ENCODE measurements at regions not wholly inside any gene's neighbourhood (a gene's known extent, or its start where the extent isn't known, plus 50 kb on each side); places are given as distances from the start of the nearest gene placed in this dataset.

DNA sequence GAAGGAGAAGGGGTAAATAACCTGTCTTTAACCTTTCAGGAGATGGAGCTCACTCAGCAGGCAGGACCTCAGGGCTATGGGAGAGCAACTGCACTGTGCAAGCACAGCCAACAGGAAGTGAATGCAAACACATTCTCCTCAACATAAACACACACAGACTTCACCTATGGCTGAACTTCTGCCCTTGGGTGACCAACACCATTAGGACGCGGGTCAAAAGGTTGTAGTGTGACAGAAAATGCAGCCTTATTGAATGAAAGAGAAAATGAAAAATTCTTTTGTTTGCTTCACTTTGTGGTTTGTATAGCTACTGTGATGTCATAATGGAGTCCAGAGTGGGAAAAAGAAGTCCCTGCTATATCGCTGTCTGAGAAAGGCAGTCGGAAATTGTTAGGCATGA lies 323.0 kb downstream of the NDFIP2 start:
- H2AFZ ChIP-seq (ENCODE audit: low read depth, low read length, poor library complexity, severe bottlenecking): no peak overlapping the region
- H4K20me1 ChIP-seq (ENCODE audit: insufficient read depth): no peaks in the 10 kb centered on the region
- no peaks in the 10 kb centered on the region for H3K4me1 ChIP-seq (ENCODE audit: control insufficient read depth in 1 of 2, insufficient read depth in 2 of 2, low read length in 2 of 2)
- H3K9me2 ChIP-seq (ENCODE audit: insufficient read depth): no peaks in the 10 kb centered on the region
- H3K27ac ChIP-seq (ENCODE audit: low read depth, low read length): no peak overlapping the region
- no peak overlapping the region for H3K4me2 ChIP-seq (ENCODE audit: low read length)
- H3K79me2 ChIP-seq (ENCODE audit: insufficient read depth, low read length): no peaks in the 10 kb centered on the region
- intact Hi-C loops (cut with micrococcal nuclease): no loop called here
- POLR2A ChIA-PET: no interaction called here
- H3K9me3 ChIP-seq (ENCODE audit: control insufficient read depth in 1 of 2, insufficient read depth in 1 of 2, low read depth in 1 of 2, low read length in 2 of 2): no peaks in the 10 kb centered on the region; a peak in 1 of 4 replicates
- no peak for ATAC-seq
- no peak overlapping the region for H3K9ac ChIP-seq (ENCODE audit: low read length)
- TF ChIP-seq SP1 (IDR thresholded peaks at IDR 0.05; ENCODE audit: low read depth) (no peak), JUND (IDR thresholded peaks at IDR 0.05) (no peak), EZH2 (IDR thresholded peaks at IDR 0.05) (no peak), EZH2phosphoT487 (IDR thresholded peaks at IDR 0.05; ENCODE audit: borderline replicate concordance) (no peak), FOSL1 (IDR thresholded peaks at IDR 0.05; ENCODE audit: low read depth) (no peak), POLR2A (IDR thresholded peaks at IDR 0.05; ENCODE audit: borderline replicate concordance, extremely low read depth, insufficient read depth, insufficient read length) (no peak), SRF (IDR thresholded peaks at IDR 0.05; ENCODE audit: low read depth) (no peak), CBX3 (IDR thresholded peaks at IDR 0.05; ENCODE audit: low read depth) (no peak), YY1 (IDR thresholded peaks at IDR 0.05; ENCODE audit: extremely low read depth, insufficient replicate concordance, low read depth, low read length) (no peak), RAD21 (IDR thresholded peaks at IDR 0.05; ENCODE audit: low read depth) (no peak), ELF1 (IDR thresholded peaks at IDR 0.05; ENCODE audit: borderline replicate concordance, low read depth) (no peak)
- TF ChIP-seq, protein P1, sequence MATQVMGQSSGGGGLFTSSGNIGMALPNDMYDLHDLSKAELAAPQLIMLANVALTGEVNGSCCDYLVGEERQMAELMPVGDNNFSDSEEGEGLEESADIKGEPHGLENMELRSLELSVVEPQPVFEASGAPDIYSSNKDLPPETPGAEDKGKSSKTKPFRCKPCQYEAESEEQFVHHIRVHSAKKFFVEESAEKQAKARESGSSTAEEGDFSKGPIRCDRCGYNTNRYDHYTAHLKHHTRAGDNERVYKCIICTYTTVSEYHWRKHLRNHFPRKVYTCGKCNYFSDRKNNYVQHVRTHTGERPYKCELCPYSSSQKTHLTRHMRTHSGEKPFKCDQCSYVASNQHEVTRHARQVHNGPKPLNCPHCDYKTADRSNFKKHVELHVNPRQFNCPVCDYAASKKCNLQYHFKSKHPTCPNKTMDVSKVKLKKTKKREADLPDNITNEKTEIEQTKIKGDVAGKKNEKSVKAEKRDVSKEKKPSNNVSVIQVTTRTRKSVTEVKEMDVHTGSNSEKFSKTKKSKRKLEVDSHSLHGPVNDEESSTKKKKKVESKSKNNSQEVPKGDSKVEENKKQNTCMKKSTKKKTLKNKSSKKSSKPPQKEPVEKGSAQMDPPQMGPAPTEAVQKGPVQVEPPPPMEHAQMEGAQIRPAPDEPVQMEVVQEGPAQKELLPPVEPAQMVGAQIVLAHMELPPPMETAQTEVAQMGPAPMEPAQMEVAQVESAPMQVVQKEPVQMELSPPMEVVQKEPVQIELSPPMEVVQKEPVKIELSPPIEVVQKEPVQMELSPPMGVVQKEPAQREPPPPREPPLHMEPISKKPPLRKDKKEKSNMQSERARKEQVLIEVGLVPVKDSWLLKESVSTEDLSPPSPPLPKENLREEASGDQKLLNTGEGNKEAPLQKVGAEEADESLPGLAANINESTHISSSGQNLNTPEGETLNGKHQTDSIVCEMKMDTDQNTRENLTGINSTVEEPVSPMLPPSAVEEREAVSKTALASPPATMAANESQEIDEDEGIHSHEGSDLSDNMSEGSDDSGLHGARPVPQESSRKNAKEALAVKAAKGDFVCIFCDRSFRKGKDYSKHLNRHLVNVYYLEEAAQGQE (IDR thresholded peaks at IDR 0.05; ENCODE audit: low read depth): no peak
- H3K27me3 ChIP-seq (ENCODE audit: insufficient read depth, low read length): no peaks in the 10 kb centered on the region
- BruUV-seq (replicated peaks): no TSS peak
- no peaks in the 10 kb centered on the region for H3K36me3 ChIP-seq (ENCODE audit: control insufficient read depth in 1 of 2, insufficient read depth in 2 of 2, low read length in 2 of 2)
- RAD21 ChIA-PET (ENCODE audit: low non-redundant PET in 1 of 2, low total read pairs in 2 of 2, uncharacterized antibody in 2 of 2, unreplicated experiment in 2 of 2): no interaction called here
- no peak for DNase-seq (ENCODE audit: low read depth, low spot score)
- H3K4me3 ChIP-seq (replicated peaks in 1 of 2; ENCODE audit: low read depth in 1 of 2, low read length in 2 of 2): no peak overlapping the region
- CTCF ChIA-PET: no interaction called here
